ENCODE measurements at regions not wholly inside any gene's neighbourhood (a gene's known extent, or its start where the extent isn't known, plus 50 kb on each side); places are given as distances from the start of the nearest gene placed in this dataset.

- TF ChIP-seq EZH2 (IDR thresholded peaks at IDR 0.05; ENCODE audit: insufficient read depth, poor library complexity, severe bottlenecking) = no peak
- no peak for TF ChIP-seq EZH2phosphoT487 (IDR thresholded peaks at IDR 0.05; ENCODE audit: insufficient read depth, low read depth)
These were observed 881.5 kb downstream of the C6orf118 start for GRCh38 chr6:164427728-164428402.
